ENCODE measurements at regions not wholly inside any gene's neighbourhood (a gene's known extent, or its start where the extent isn't known, plus 50 kb on each side); places are given as distances from the start of the nearest gene placed in this dataset.
"Not testable (repeated sequence)": the region's sequence is repeated elsewhere in the genome, so short reads cannot be mapped to it uniquely, and the experiment has no call there.

GRCh38 chr6:48996461-48997119, 466.5 kb downstream of the MMUT start:
- no peak for DNase-seq (ENCODE audit: low read depth, low spot score)

GRCh38 chr6:48994811-48995210, 468.2 kb downstream of the MMUT start:
- DNase-seq (ENCODE audit: low read depth, low spot score) = no peak

- DNase-seq (ENCODE audit: low read depth, low spot score) = no peak
Measured at GRCh38 chr6:48990739-48991138, 472.3 kb downstream of the MMUT start.

- no peak for DNase-seq (ENCODE audit: low read depth, low spot score)
Measured at GRCh38 chr6:48986845-48987244, 476.2 kb downstream of the MMUT start.

- no peak for DNase-seq (ENCODE audit: low read depth, low spot score)
Measured at GRCh38 chr6:48986105-48986504, 476.9 kb downstream of the MMUT start.

- no peak for DNase-seq (ENCODE audit: low read depth, low spot score)
Measured at GRCh38 chr6:48985025-48985424, 478.0 kb downstream of the MMUT start.

GRCh38 chr6:48983968-48984367, 479.1 kb downstream of the MMUT start:
- DNase-seq (ENCODE audit: low read depth, low spot score) = not testable (repeated sequence)

- no peak for DNase-seq (ENCODE audit: low read depth, low spot score)
Measured at GRCh38 chr6:48983377-48983776, 479.7 kb downstream of the MMUT start.

- no peak for DNase-seq (ENCODE audit: low read depth, low spot score)
Measured at GRCh38 chr6:48979806-48980205, 483.2 kb downstream of the MMUT start.

GRCh38 chr6:48979085-48979484, 484.0 kb downstream of the MMUT start:
- no peak for DNase-seq (ENCODE audit: low read depth, low spot score)

- DNase-seq (ENCODE audit: low read depth, low spot score) = no peak
Measured at GRCh38 chr6:48978016-48978415, 485.0 kb downstream of the MMUT start.

GRCh38 chr6:48977573-48977972, 485.5 kb downstream of the MMUT start:
- DNase-seq (ENCODE audit: low read depth, low spot score) = no peak

- no peak for DNase-seq (ENCODE audit: low read depth, low spot score)
Measured at GRCh38 chr6:48973491-48973890, 489.6 kb downstream of the MMUT start.

- DNase-seq (ENCODE audit: low read depth, low spot score) = no peak
Measured at GRCh38 chr6:48961781-48962415, 501.2 kb downstream of the MMUT start.

GRCh38 chr6:48959251-48960060, 503.6 kb downstream of the MMUT start:
- DNase-seq (ENCODE audit: low read depth, low spot score) = no peak

- DNase-seq (ENCODE audit: low read depth, low spot score) = no peak
Measured at GRCh38 chr6:48957781-48958180, 505.3 kb downstream of the MMUT start.

- DNase-seq (ENCODE audit: low read depth, low spot score) = no peak
Measured at GRCh38 chr6:48951917-48952316, 511.1 kb downstream of the MMUT start.

- not testable (repeated sequence) for DNase-seq (ENCODE audit: low read depth, low spot score)
Measured at GRCh38 chr6:48944276-48944675, 518.8 kb downstream of the MMUT start.

GRCh38 chr6:48933136-48933535, 529.9 kb downstream of the MMUT start:
- DNase-seq (ENCODE audit: low read depth, low spot score) = no peak

- no peak for DNase-seq (ENCODE audit: low read depth, low spot score)
Measured at GRCh38 chr6:48928937-48929336, 534.1 kb downstream of the MMUT start.

- DNase-seq (ENCODE audit: low read depth, low spot score) = no peak
Measured at GRCh38 chr6:48922837-48923236, 540.2 kb downstream of the MMUT start.

GRCh38 chr6:48919555-48919954, 543.5 kb downstream of the MMUT start:
- DNase-seq (ENCODE audit: low read depth, low spot score) = no peak

- no peak for DNase-seq (ENCODE audit: low read depth, low spot score)
Measured at GRCh38 chr6:48917233-48917632, 545.8 kb downstream of the MMUT start.

All from smooth muscle cell of the brain vasculature (primary cell).